ENCODE measurements at regions not wholly inside any gene's neighbourhood (a gene's known extent, or its start where the extent isn't known, plus 50 kb on each side); places are given as distances from the start of the nearest gene placed in this dataset.
A peak's percentile ranks its signal among the peaks of the same experiment; 100 is the strongest.

DNA sequence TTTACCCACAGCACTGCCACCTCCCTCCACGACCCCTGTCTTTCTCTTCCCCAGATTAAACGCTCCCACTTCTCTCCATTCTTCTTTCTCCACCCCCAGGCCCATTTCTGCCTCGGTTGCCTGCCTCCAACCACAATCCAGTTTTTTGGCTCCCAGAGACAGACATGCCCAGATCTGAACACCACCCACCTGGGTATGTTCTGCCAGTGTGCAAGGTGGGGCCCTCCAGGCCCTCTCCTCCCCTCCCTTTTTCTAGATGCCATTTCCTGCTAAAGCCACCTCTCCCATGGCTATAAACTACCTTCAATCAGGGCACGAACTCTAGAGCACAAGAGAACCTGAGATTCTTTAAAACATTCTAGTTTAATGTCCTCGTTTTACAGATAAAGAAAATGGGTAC lies 63.3 kb downstream of the IRF2BPL start:
- Histone ChIP-seq H3K27me3 (no peaks in the 10 kb centered on the region), H3K4me1 (peaks cover 0 to 18% (median 3%) of the 10 kb centered on the region in 4 donors), H3K4me3 (no peak overlapping the region), H3K9me3 (no peaks in the 10 kb centered on the region), H3K27ac (no peak overlapping the region), H3K36me3 (no peaks in the 10 kb centered on the region)
- intact Hi-C loops (cut with DNase I), result loop anchor here in 1 of 2 donors (10.0 kb wide), 1 partner anchor 50 kb away; no protein-coding TSS in a partner anchor
- DNase-seq (no peak), ATAC-seq (no peak)
- 91% methylated on average over 5 of the region's 5 CpGs for WGBS (ENCODE audit: insufficient coverage, low coverage, low lambda C conversion rate, missing lambda C conversion rate)
- no peak for TF ChIP-seq POLR2A (IDR thresholded peaks at IDR 0.05)
- TF ChIP-seq, protein P1, sequence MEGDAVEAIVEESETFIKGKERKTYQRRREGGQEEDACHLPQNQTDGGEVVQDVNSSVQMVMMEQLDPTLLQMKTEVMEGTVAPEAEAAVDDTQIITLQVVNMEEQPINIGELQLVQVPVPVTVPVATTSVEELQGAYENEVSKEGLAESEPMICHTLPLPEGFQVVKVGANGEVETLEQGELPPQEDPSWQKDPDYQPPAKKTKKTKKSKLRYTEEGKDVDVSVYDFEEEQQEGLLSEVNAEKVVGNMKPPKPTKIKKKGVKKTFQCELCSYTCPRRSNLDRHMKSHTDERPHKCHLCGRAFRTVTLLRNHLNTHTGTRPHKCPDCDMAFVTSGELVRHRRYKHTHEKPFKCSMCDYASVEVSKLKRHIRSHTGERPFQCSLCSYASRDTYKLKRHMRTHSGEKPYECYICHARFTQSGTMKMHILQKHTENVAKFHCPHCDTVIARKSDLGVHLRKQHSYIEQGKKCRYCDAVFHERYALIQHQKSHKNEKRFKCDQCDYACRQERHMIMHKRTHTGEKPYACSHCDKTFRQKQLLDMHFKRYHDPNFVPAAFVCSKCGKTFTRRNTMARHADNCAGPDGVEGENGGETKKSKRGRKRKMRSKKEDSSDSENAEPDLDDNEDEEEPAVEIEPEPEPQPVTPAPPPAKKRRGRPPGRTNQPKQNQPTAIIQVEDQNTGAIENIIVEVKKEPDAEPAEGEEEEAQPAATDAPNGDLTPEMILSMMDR (IDR thresholded peaks at IDR 0.05), result no peak

DNA sequence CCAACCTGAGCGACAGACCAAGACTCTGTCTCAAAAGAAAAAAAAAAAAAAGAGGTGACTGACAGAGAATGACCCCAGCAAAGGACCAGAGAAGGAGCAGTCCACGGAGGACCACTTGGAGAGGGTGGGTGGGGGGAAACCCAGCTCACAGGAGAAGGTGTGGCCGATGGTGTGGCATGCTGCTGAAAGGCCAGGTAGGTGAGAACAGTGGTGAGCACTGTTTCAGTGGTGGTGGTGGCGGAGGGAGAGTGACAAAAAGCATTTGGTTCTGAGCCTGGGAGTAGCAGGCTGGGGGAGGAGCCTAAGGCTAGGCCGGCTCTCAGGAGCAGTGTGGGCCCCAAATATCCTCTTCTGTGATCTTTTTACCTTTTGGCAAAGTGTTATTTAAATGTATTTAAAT lies 63.8 kb downstream of the IRF2BPL start:
- H3K27me3 ChIP-seq, result no peaks in the 10 kb centered on the region
- 75% methylated on average over 3 of the region's 5 CpGs for WGBS (ENCODE audit: insufficient coverage, low coverage, low lambda C conversion rate, missing lambda C conversion rate)
- ATAC-seq (no peak), DNase-seq (no peak)
- H3K9me3 ChIP-seq, result no peaks in the 10 kb centered on the region
- no peak overlapping the region for H3K4me3 ChIP-seq
- TF ChIP-seq, protein P1 (IDR thresholded peaks at IDR 0.05), result no peak
- TF ChIP-seq POLR2A (IDR thresholded peaks at IDR 0.05), result no peak
- no peak overlapping the region for H3K27ac ChIP-seq
- intact Hi-C loops (cut with DNase I), result loop anchor here in 1 of 2 donors (10.0 kb wide), 1 partner anchor 50 kb away; no protein-coding TSS in a partner anchor
- H3K4me1 ChIP-seq, result peaks cover 0 to 18% (median 3%) of the 10 kb centered on the region in 4 donors
- H3K36me3 ChIP-seq, result no peaks in the 10 kb centered on the region

DNA sequence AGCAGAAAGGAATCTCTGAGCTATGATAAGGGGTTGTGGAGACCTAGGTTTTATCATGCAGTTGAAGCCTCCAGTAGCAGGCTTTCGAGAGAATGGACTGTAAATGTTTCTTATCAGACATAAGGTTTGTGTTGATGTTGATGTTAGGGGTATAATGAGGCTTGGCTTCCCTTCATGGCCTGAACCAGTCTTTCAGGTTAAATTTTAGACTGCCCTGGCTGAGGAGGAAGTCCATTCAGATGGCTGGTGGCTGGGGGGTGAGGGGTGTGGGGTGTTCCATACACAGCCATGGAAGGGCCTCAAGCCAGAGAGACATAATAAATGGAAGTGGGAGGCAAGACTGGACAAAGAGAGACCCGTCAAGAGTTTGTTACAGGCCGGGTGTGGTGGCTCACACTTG lies 65.1 kb downstream of the IRF2BPL start:
- Histone ChIP-seq H3K4me1 (peaks cover 0 to 13% (median 3%) of the 10 kb centered on the region in 4 donors), H3K27me3 (no peaks in the 10 kb centered on the region), H3K4me3 (no peak overlapping the region), H3K27ac (no peak overlapping the region), H3K36me3 (no peaks in the 10 kb centered on the region), H3K9me3 (no peaks in the 10 kb centered on the region)
- no peak for DNase-seq
- no peak for TF ChIP-seq POLR2A (IDR thresholded peaks at IDR 0.05)
- TF ChIP-seq, protein P1 (IDR thresholded peaks at IDR 0.05), result no peak
- WGBS (ENCODE audit: insufficient coverage, low coverage, low lambda C conversion rate, missing lambda C conversion rate), result 97% methylated on average over 3 of the region's 3 CpGs
- intact Hi-C loops (cut with DNase I), result loop anchor here in 1 of 2 donors (10.0 kb wide), 1 partner anchor 51 kb away; no protein-coding TSS in a partner anchor
- no peak for ATAC-seq

DNA sequence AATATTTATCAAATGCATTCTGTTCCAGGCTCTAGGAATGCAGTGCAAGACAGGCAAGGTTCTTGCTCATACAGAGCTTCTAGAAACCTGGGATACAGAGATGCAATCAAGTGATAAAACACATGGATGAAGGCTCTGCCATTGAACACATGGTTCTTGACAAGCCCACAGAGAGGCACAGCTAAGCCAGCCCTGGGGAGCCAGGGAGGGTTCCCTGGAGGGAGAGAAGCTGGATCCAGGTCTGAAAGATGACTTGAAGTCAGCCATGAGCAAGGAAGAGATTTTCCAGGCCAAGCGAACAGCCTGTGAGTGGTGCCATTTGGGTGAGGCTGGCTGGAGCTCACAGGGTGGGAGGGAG lies 66.2 kb downstream of the IRF2BPL start:
- ATAC-seq (peak; percentile 2 to 13 (median 4)), DNase-seq (no peak)
- WGBS (ENCODE audit: insufficient coverage, low coverage, low lambda C conversion rate, missing lambda C conversion rate), result no CpG with 5 or more reads among the region's 1 CpG
- Histone ChIP-seq H3K36me3 (no peaks in the 10 kb centered on the region), H3K4me3 (peak overlapping the region in 2 of 3 donors; percentile 47 to 54), H3K27ac (peak overlapping the region; percentile 77 to 87 (median 84)), H3K27me3 (no peaks in the 10 kb centered on the region), H3K4me1 (peaks cover 0 to 15% (median 3%) of the 10 kb centered on the region in 4 donors), H3K9me3 (no peaks in the 10 kb centered on the region)
- TF ChIP-seq POLR2A (IDR thresholded peaks at IDR 0.05), result no peak
- TF ChIP-seq, protein P1 (IDR thresholded peaks at IDR 0.05), result no peak
- intact Hi-C loops (cut with DNase I), result loop anchor here in 1 of 2 donors (10.0 kb wide), 1 partner anchor 53 kb away; no protein-coding TSS in a partner anchor

Measured in right lobe of liver (tissue), 6 donors.